OCI-LY7 (cell line): ENCODE measurements at regions not wholly inside any gene's neighbourhood (a gene's known extent, or its start where the extent isn't known, plus 50 kb on each side); places are given as distances from the start of the nearest gene placed in this dataset.

Experiments
- BruUV-seq: library from RNA; stranded (reverse); fragments of 400-500 nt; replicated peaks from 2 replicates; lab custom pipeline; 2021; lab: Mats Ljungman, UMichigan
- CTCF ChIA-PET: fragments of 300-600 bp; sonication (Branson Sonifier 250); formaldehyde crosslinking; loops from one replicate; lab custom pipeline; 2022; ENCODE audit warnings: antibody characterized with exemption; ENCODE audit not compliant: unreplicated experiment; lab: Charles Lee
- POLR2A ChIA-PET: fragments of 300-600 bp; sonication (Branson Sonifier 250); formaldehyde crosslinking; loops from one replicate; lab custom pipeline; 2022; ENCODE audit warnings: antibody characterized with exemption; lab: Charles Lee
- DNase-seq: peaks from one replicate; pipeline ENCODE4 v3.0.0-alpha.2; 2015; ENCODE audit warnings: low spot score
- H2AFZ ChIP-seq: fragments of 200-600 bp; sonication (generic), shearing (Covaris generic); 2 replicates; pipeline ENCODE4 v1.6.1; 2014; ENCODE audit warnings: mild to moderate bottlenecking, antibody characterized with exemption, low read length, moderate library complexity
- H3K27ac ChIP-seq: fragments of 200-600 bp; sonication (generic); 2 replicates; pipeline ENCODE4 v1.5.1; 2014; ENCODE audit warnings: mixed run types, low read depth, mild to moderate bottlenecking, moderate library complexity, low read length, inconsistent platforms; ENCODE audit not compliant: poor library complexity, severe bottlenecking
- H3K36me3 ChIP-seq: fragments of 200-600 bp; sonication (generic); 2 replicates; pipeline ENCODE4 v1.6.1; 2014; ENCODE audit warnings: mild to moderate bottlenecking, antibody characterized with exemption, low read length, moderate library complexity, mixed read lengths; ENCODE audit not compliant: insufficient read depth
- H3K4me1 ChIP-seq: fragments of 200-600 bp; sonication (generic); 2 replicates; pipeline ENCODE4 v1.5.1; 2014; ENCODE audit warnings: mild to moderate bottlenecking, low read length; ENCODE audit not compliant: insufficient read depth, poor library complexity, severe bottlenecking
- H3K4me2 ChIP-seq: fragments of 200-600 bp; sonication (generic); 2 replicates; pipeline ENCODE4 v1.6.1; 2014; ENCODE audit warnings: mild to moderate bottlenecking, low read length
- H3K4me3 ChIP-seq: fragments of 200-600 bp; sonication (generic); 2 replicates; pipeline ENCODE4 v1.5.1; 2014; ENCODE audit warnings: mild to moderate bottlenecking, low read depth, low read length; ENCODE audit not compliant: poor library complexity, severe bottlenecking
- H3K79me2 ChIP-seq: fragments of 200-600 bp; sonication (generic); 2 replicates; pipeline ENCODE4 v1.6.1; 2016; ENCODE audit warnings: low read depth, mild to moderate bottlenecking, low read length, moderate library complexity, mixed read lengths; ENCODE audit not compliant: insufficient read depth
- H3K9me2 ChIP-seq: fragments of 200-600 bp; sonication (generic); 2 replicates; pipeline ENCODE4 v1.6.1; 2016; ENCODE audit warnings: mild to moderate bottlenecking, low read length, mixed read lengths; ENCODE audit not compliant: insufficient read depth
- H3K9me3 ChIP-seq: fragments of 200-600 bp; sonication (generic); 2 replicates; pipeline ENCODE4 v1.6.1; 2014; ENCODE audit warnings: mild to moderate bottlenecking, mixed run types, low read length, mixed read lengths
- H4K20me1 ChIP-seq: fragments of 200-600 bp; sonication (generic); 2 replicates; pipeline ENCODE4 v1.6.1; 2014; ENCODE audit warnings: mild to moderate bottlenecking, antibody characterized with exemption, low read length, moderate library complexity, mixed read lengths; ENCODE audit not compliant: insufficient read depth
- EZH2phosphoT487 ChIP-seq: fragments of 200-600 bp; sonication (generic); IDR thresholded peaks from 2 replicates; pipeline ENCODE4 v1.6.1; 2018; ENCODE audit warnings: low read depth, borderline replicate concordance, mild to moderate bottlenecking, mixed run types, antibody characterized with exemption, low read length, moderate library complexity, mixed read lengths
- intact Hi-C: fragments of 100-400 bp; cut with micrococcal nuclease; formaldehyde crosslinking; loops from one replicate; pipeline ENCODE4 v1.10.0; 2022; ENCODE audit not compliant: unreplicated experiment
- TF ChIP-seq, protein P1 (sequence below): fragments of 200-600 bp; sonication (generic); conservative IDR thresholded peaks from 2 replicates; pipeline ENCODE4 v1.5.1; 2014; ENCODE audit warnings: mild to moderate bottlenecking, antibody characterized with exemption, low read length, moderate library complexity, mixed read lengths

- Histone ChIP-seq H3K4me1 (no peaks in the 10 kb centered on the region), H3K4me2 (no peak overlapping the region), H4K20me1 (no peaks in the 10 kb centered on the region), H3K27ac (no peak overlapping the region), H3K9me2 (no peaks in the 10 kb centered on the region), H3K36me3 (no peaks in the 10 kb centered on the region), H3K79me2 (no peaks in the 10 kb centered on the region), H3K9me3 (no peaks in the 10 kb centered on the region), H2AFZ (no peak overlapping the region), H3K4me3 (no peak overlapping the region)
- CTCF ChIA-PET, result no interaction called here
- no peak for DNase-seq
- intact Hi-C loops, result no loop called here
- POLR2A ChIA-PET, result no interaction called here
- no TSS peak for BruUV-seq
- TF ChIP-seq, protein P1, sequence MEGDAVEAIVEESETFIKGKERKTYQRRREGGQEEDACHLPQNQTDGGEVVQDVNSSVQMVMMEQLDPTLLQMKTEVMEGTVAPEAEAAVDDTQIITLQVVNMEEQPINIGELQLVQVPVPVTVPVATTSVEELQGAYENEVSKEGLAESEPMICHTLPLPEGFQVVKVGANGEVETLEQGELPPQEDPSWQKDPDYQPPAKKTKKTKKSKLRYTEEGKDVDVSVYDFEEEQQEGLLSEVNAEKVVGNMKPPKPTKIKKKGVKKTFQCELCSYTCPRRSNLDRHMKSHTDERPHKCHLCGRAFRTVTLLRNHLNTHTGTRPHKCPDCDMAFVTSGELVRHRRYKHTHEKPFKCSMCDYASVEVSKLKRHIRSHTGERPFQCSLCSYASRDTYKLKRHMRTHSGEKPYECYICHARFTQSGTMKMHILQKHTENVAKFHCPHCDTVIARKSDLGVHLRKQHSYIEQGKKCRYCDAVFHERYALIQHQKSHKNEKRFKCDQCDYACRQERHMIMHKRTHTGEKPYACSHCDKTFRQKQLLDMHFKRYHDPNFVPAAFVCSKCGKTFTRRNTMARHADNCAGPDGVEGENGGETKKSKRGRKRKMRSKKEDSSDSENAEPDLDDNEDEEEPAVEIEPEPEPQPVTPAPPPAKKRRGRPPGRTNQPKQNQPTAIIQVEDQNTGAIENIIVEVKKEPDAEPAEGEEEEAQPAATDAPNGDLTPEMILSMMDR, result no peak
- TF ChIP-seq EZH2phosphoT487, result no peak
Observed at GRCh38 chr1:184297244-184297750, 89.5 kb upstream of the C1orf21 start.

- Histone ChIP-seq H3K27ac (no peak overlapping the region), H3K36me3 (no peaks in the 10 kb centered on the region), H2AFZ (no peak overlapping the region), H3K9me2 (no peaks in the 10 kb centered on the region), H3K79me2 (no peaks in the 10 kb centered on the region), H3K4me2 (no peak overlapping the region), H3K4me1 (no peaks in the 10 kb centered on the region), H3K4me3 (no peak overlapping the region), H3K9me3 (no peaks in the 10 kb centered on the region), H4K20me1 (no peaks in the 10 kb centered on the region)
- TF ChIP-seq, protein P1, result no peak
- no peak for TF ChIP-seq EZH2phosphoT487
- no TSS peak for BruUV-seq
- POLR2A ChIA-PET, result no interaction called here
- intact Hi-C loops, result no loop called here
- CTCF ChIA-PET, result no interaction called here
- no peak for DNase-seq
Observed at GRCh38 chr1:184298440-184299405, 88.1 kb upstream of the C1orf21 start.

- intact Hi-C loops, result no loop called here
Observed at GRCh38 chr1:184299406-184299790, 87.4 kb upstream of the C1orf21 start.

More at GRCh38 chr1:184299406-184299790, 87.4 kb upstream of the C1orf21 start:
- Histone ChIP-seq H3K4me3 (no peak overlapping the region), H3K9me3 (no peaks in the 10 kb centered on the region), H4K20me1 (no peaks in the 10 kb centered on the region), H3K36me3 (no peaks in the 10 kb centered on the region), H3K9me2 (no peaks in the 10 kb centered on the region), H3K79me2 (no peaks in the 10 kb centered on the region), H2AFZ (no peak overlapping the region), H3K27ac (no peak overlapping the region), H3K4me1 (no peaks in the 10 kb centered on the region), H3K4me2 (no peak overlapping the region)
- TF ChIP-seq, protein P1, result no peak
- TF ChIP-seq EZH2phosphoT487, result no peak
- POLR2A ChIA-PET, result no interaction called here
- BruUV-seq, result no TSS peak
- CTCF ChIA-PET, result no interaction called here
- no peak for DNase-seq
